Karpas-422 (cell line): ENCODE measurements at regions not wholly inside any gene's neighbourhood (a gene's known extent, or its start where the extent isn't known, plus 50 kb on each side); places are given as distances from the start of the nearest gene placed in this dataset.
A peak's percentile ranks its signal among the peaks of the same experiment; 100 is the strongest.

Source experiments
- DNase-seq: peaks from one replicate; pipeline ENCODE4 v3.0.0-alpha.2; 2015
- H2AFZ ChIP-seq: fragments of 200-600 bp; sonication (generic); 2 replicates; pipeline ENCODE4 v1.6.1; 2014; ENCODE audit warnings: antibody characterized with exemption, low read length, mixed read lengths
- H3K27ac ChIP-seq: fragments of 200-600 bp; sonication (generic); 2 replicates; pipeline ENCODE4 v1.5.1; 2014; ENCODE audit warnings: mild to moderate bottlenecking, low read length, moderate library complexity
- H3K27me3 ChIP-seq: fragments of 200-600 bp; sonication (generic); 2 replicates; pipeline ENCODE4 v1.6.1; 2014; ENCODE audit warnings: low read length, mixed read lengths
- H3K36me3 ChIP-seq: fragments of 200-600 bp; sonication (generic); 2 replicates; pipeline ENCODE4 v1.6.1; 2014; ENCODE audit warnings: low read length, mixed read lengths; ENCODE audit not compliant: insufficient read depth
- H3K4me1 ChIP-seq: fragments of 200-600 bp; sonication (generic); 2 replicates; pipeline ENCODE4 v1.6.1; 2014; ENCODE audit warnings: mild to moderate bottlenecking, low read length, mixed read lengths
- H3K4me2 ChIP-seq: fragments of 200-600 bp; sonication (generic); 2 replicates; pipeline ENCODE4 v1.6.1; 2014; ENCODE audit warnings: low read length, low read depth, mild to moderate bottlenecking; ENCODE audit not compliant: poor library complexity, severe bottlenecking
- H3K4me3 ChIP-seq: fragments of 200-600 bp; sonication (generic); 2 replicates; pipeline ENCODE4 v1.5.1; 2014; ENCODE audit warnings: mild to moderate bottlenecking, antibody characterized with exemption, low read length, mixed read lengths
- H3K79me2 ChIP-seq: fragments of 200-600 bp; sonication (generic); 2 replicates; pipeline ENCODE4 v1.6.1; 2014; ENCODE audit warnings: mild to moderate bottlenecking, low read length, mixed read lengths
- H3K9ac ChIP-seq: fragments of 200-600 bp; sonication (generic); 2 replicates; pipeline ENCODE4 v1.6.0; 2014; ENCODE audit warnings: low read length
- H3K9me2 ChIP-seq: fragments of 200-600 bp; sonication (generic), shearing (Covaris generic); replicated peaks from 2 replicates; pipeline ENCODE4 v1.6.0; 2014; ENCODE audit warnings: mild to moderate bottlenecking, low read length, moderate library complexity; ENCODE audit not compliant: insufficient read depth
- H3K9me3 ChIP-seq: fragments of 300-700, 200-600 bp; sonication (generic); 2 replicates; pipeline ENCODE4 v1.6.1; 2014; ENCODE audit warnings: low read length, mixed read lengths
- H4K20me1 ChIP-seq: fragments of 200-600 bp; sonication (generic); 2 replicates; pipeline ENCODE4 v1.6.1; 2014; ENCODE audit warnings: mild to moderate bottlenecking, antibody characterized with exemption, low read length, low read depth; ENCODE audit not compliant: insufficient read depth

- Histone ChIP-seq H3K9me3 (no peaks in the 10 kb centered on the region), H3K4me2 (no peak overlapping the region)
These were observed 200.0 kb downstream of the LY86 start for GRCh38 chr6:6788394-6789032.

GRCh38 chr6:6790393-6790792 lies 201.9 kb downstream of the LY86 start:
- Histone ChIP-seq H3K27ac (no peak overlapping the region), H3K9me3 (no peaks in the 10 kb centered on the region), H3K9me2 (no peaks in the 10 kb centered on the region), H3K4me1 (no peaks in the 10 kb centered on the region), H3K4me3 (no peak overlapping the region), H4K20me1 (no peaks in the 10 kb centered on the region), H3K4me2 (no peak overlapping the region), H3K79me2 (no peaks in the 10 kb centered on the region), H3K36me3 (no peaks in the 10 kb centered on the region), H3K27me3 (no peaks in the 10 kb centered on the region), H2AFZ (no peak overlapping the region), H3K9ac (no peak overlapping the region)
- no peak for DNase-seq

More at GRCh38 chr6:6788394-6789032, 200.0 kb downstream of the LY86 start:
- DNase-seq: peak; percentile 77
- Histone ChIP-seq H3K27ac (no peak overlapping the region), H3K9me2 (no peaks in the 10 kb centered on the region), H4K20me1 (no peaks in the 10 kb centered on the region), H3K79me2 (no peaks in the 10 kb centered on the region), H3K36me3 (no peaks in the 10 kb centered on the region), H3K4me3 (no peak overlapping the region), H3K9ac (no peak overlapping the region), H2AFZ (no peak overlapping the region), H3K27me3 (no peaks in the 10 kb centered on the region), H3K4me1 (no peaks in the 10 kb centered on the region)

GRCh38 chr6:6790891-6791290 lies 202.4 kb downstream of the LY86 start:
- Histone ChIP-seq H3K27ac (no peak overlapping the region), H3K27me3 (no peaks in the 10 kb centered on the region), H3K36me3 (no peaks in the 10 kb centered on the region), H3K9me3 (no peaks in the 10 kb centered on the region), H3K9ac (no peak overlapping the region), H3K4me2 (no peak overlapping the region), H3K4me1 (no peaks in the 10 kb centered on the region), H3K9me2 (no peaks in the 10 kb centered on the region), H4K20me1 (no peaks in the 10 kb centered on the region), H3K79me2 (no peaks in the 10 kb centered on the region), H2AFZ (no peak overlapping the region), H3K4me3 (no peak overlapping the region)
- no peak for DNase-seq

GRCh38 chr6:6793388-6794250 lies 205.1 kb downstream of the LY86 start:
- Histone ChIP-seq H3K27me3 (no peaks in the 10 kb centered on the region), H3K4me3 (no peak overlapping the region), H2AFZ (no peak overlapping the region), H3K9ac (no peak overlapping the region), H3K9me2 (no peaks in the 10 kb centered on the region), H3K36me3 (no peaks in the 10 kb centered on the region), H3K27ac (no peak overlapping the region), H3K4me1 (no peaks in the 10 kb centered on the region), H3K4me2 (no peak overlapping the region), H3K79me2 (no peaks in the 10 kb centered on the region), H4K20me1 (no peaks in the 10 kb centered on the region), H3K9me3 (no peaks in the 10 kb centered on the region)
- no peak for DNase-seq

- no peak for DNase-seq
- no peaks in the 10 kb centered on the region for H3K79me2 ChIP-seq
These were observed 206.9 kb downstream of the LY86 start for GRCh38 chr6:6795393-6795792.

GRCh38 chr6:6796818-6797217 lies 208.3 kb downstream of the LY86 start:
- Histone ChIP-seq H3K4me2 (no peak overlapping the region), H3K27ac (no peak overlapping the region), H3K27me3 (no peaks in the 10 kb centered on the region), H3K9ac (no peak overlapping the region), H3K9me3 (no peaks in the 10 kb centered on the region), H3K36me3 (no peaks in the 10 kb centered on the region), H2AFZ (no peak overlapping the region), H3K4me3 (no peak overlapping the region), H3K9me2 (no peaks in the 10 kb centered on the region), H4K20me1 (no peaks in the 10 kb centered on the region), H3K79me2 (no peaks in the 10 kb centered on the region), H3K4me1 (no peaks in the 10 kb centered on the region)
- DNase-seq: no peak

More at GRCh38 chr6:6795393-6795792, 206.9 kb downstream of the LY86 start:
- H3K27me3 ChIP-seq: no peaks in the 10 kb centered on the region
- no peak overlapping the region for H3K9ac ChIP-seq
- H3K27ac ChIP-seq: no peak overlapping the region
- H2AFZ ChIP-seq: no peak overlapping the region
- H4K20me1 ChIP-seq: no peaks in the 10 kb centered on the region
- H3K4me3 ChIP-seq: no peak overlapping the region
- no peaks in the 10 kb centered on the region for H3K4me1 ChIP-seq
- H3K4me2 ChIP-seq: no peak overlapping the region
- no peaks in the 10 kb centered on the region for H3K9me2 ChIP-seq
- H3K9me3 ChIP-seq: no peaks in the 10 kb centered on the region
- H3K36me3 ChIP-seq: no peaks in the 10 kb centered on the region

- H3K36me3 ChIP-seq: no peaks in the 10 kb centered on the region
- no peak overlapping the region for H3K9ac ChIP-seq
- no peaks in the 10 kb centered on the region for H3K4me1 ChIP-seq
- no peaks in the 10 kb centered on the region for H3K9me3 ChIP-seq
- no peaks in the 10 kb centered on the region for H3K79me2 ChIP-seq
- H4K20me1 ChIP-seq: no peaks in the 10 kb centered on the region
- H3K27me3 ChIP-seq: no peaks in the 10 kb centered on the region
- H3K27ac ChIP-seq: no peak overlapping the region
- no peaks in the 10 kb centered on the region for H3K9me2 ChIP-seq
- H3K4me2 ChIP-seq: no peak overlapping the region
- DNase-seq: no peak
- no peak overlapping the region for H3K4me3 ChIP-seq
- H2AFZ ChIP-seq: no peak overlapping the region
These were observed 209.9 kb downstream of the LY86 start for GRCh38 chr6:6798448-6798860.

GRCh38 chr6:6801005-6801335 lies 212.4 kb downstream of the LY86 start:
- H3K27me3 ChIP-seq: no peaks in the 10 kb centered on the region
- H3K4me3 ChIP-seq: no peak overlapping the region
- no peak for DNase-seq
- H3K9me2 ChIP-seq: no peaks in the 10 kb centered on the region
- no peak overlapping the region for H3K9ac ChIP-seq
- no peak overlapping the region for H3K4me2 ChIP-seq
- H3K79me2 ChIP-seq: no peaks in the 10 kb centered on the region
- H3K36me3 ChIP-seq: no peaks in the 10 kb centered on the region
- H3K27ac ChIP-seq: no peak overlapping the region
- H4K20me1 ChIP-seq: no peaks in the 10 kb centered on the region
- no peaks in the 10 kb centered on the region for H3K9me3 ChIP-seq
- H2AFZ ChIP-seq: no peak overlapping the region
- H3K4me1 ChIP-seq: peaks cover under 1% of the 10 kb centered on the region; the same call in 1 of the 2 replicates
